Activated T-helper 1 cell treated with Interleukin-2 at 50 U/mL for 16 hours (primary cell): ENCODE measurements at regions not wholly inside any gene's neighbourhood (a gene's known extent, or its start where the extent isn't known, plus 50 kb on each side); places are given as distances from the start of the nearest gene placed in this dataset.
"Not testable (repeated sequence)": the region's sequence is repeated elsewhere in the genome, so short reads cannot be mapped to it uniquely, and the experiment has no call there.

Experiments used
- DNase-seq: peaks from one replicate; pipeline ENCODE4 v3.0.0-alpha.2; 2020; ENCODE audit warnings: low read depth

- DNase-seq: no peak
These were observed 284.5 kb downstream of the MAT2B start for GRCh38 chr5:163789870-163790269.

GRCh38 chr5:163790497-163790896 lies 285.1 kb downstream of the MAT2B start:
- DNase-seq: no peak

- DNase-seq: no peak
These were observed 289.6 kb downstream of the MAT2B start for GRCh38 chr5:163794993-163795392.

GRCh38 chr5:163807781-163808180 lies 302.4 kb downstream of the MAT2B start:
- no peak for DNase-seq

GRCh38 chr5:163809473-163809872 lies 304.1 kb downstream of the MAT2B start:
- DNase-seq: no peak

- DNase-seq: no peak
These were observed 308.5 kb downstream of the MAT2B start for GRCh38 chr5:163813900-163814299.

- no peak for DNase-seq
These were observed 309.9 kb downstream of the MAT2B start for GRCh38 chr5:163815240-163815791.

GRCh38 chr5:163821142-163821541 lies 315.7 kb downstream of the MAT2B start:
- DNase-seq: no peak

GRCh38 chr5:163822548-163822947 lies 317.1 kb downstream of the MAT2B start:
- no peak for DNase-seq

GRCh38 chr5:163825661-163826060 lies 320.2 kb downstream of the MAT2B start:
- no peak for DNase-seq

- no peak for DNase-seq
These were observed 320.8 kb downstream of the MAT2B start for GRCh38 chr5:163826201-163826600.

- no peak for DNase-seq
These were observed 326.7 kb downstream of the MAT2B start for GRCh38 chr5:163832155-163832554.

- DNase-seq: no peak
These were observed 333.3 kb downstream of the MAT2B start for GRCh38 chr5:163838738-163839137.

- no peak for DNase-seq
These were observed 341.1 kb downstream of the MAT2B start for GRCh38 chr5:163846512-163846911.

GRCh38 chr5:163855754-163856153 lies 350.3 kb downstream of the MAT2B start:
- DNase-seq: no peak

GRCh38 chr5:163861670-163862069 lies 356.3 kb downstream of the MAT2B start:
- no peak for DNase-seq

GRCh38 chr5:163867324-163867723 lies 361.9 kb downstream of the MAT2B start:
- DNase-seq: no peak

GRCh38 chr5:163867738-163868137 lies 362.3 kb downstream of the MAT2B start:
- DNase-seq: no peak

GRCh38 chr5:163869581-163869980 lies 364.2 kb downstream of the MAT2B start:
- no peak for DNase-seq

GRCh38 chr5:163870441-163870840 lies 365.0 kb downstream of the MAT2B start:
- DNase-seq: no peak

GRCh38 chr5:163874431-163874830 lies 369.0 kb downstream of the MAT2B start:
- DNase-seq: no peak

GRCh38 chr5:163874912-163875311 lies 369.5 kb downstream of the MAT2B start:
- DNase-seq: not testable (repeated sequence)

GRCh38 chr5:163877865-163878264 lies 372.4 kb downstream of the MAT2B start:
- no peak for DNase-seq

GRCh38 chr5:163878490-163878889 lies 373.1 kb downstream of the MAT2B start:
- no peak for DNase-seq

- no peak for DNase-seq
These were observed 374.9 kb downstream of the MAT2B start for GRCh38 chr5:163880302-163880701.
